SK-N-SH (cell line): ENCODE measurements at regions not wholly inside any gene's neighbourhood (a gene's known extent, or its start where the extent isn't known, plus 50 kb on each side); places are given as distances from the start of the nearest gene placed in this dataset.

ENCODE experiments used
- CTCF ChIA-PET: fragments of 300-600, 350-600 bp; formaldehyde crosslinking; extraction: SDS; loops from one replicate; lab custom pipeline; 2021; lab: Yijun Ruan, JAX
- POLR2A ChIA-PET: fragments of 350-600 bp; sonication (Branson Sonifier 250); formaldehyde crosslinking; extraction: SDS; loops from one replicate; lab custom pipeline; 2020; ENCODE audit warnings: antibody characterized with exemption, inconsistent platforms; lab: Yijun Ruan, JAX
- DNase-seq: peaks from one replicate; pipeline ENCODE4 v3.0.0; 2012
- H2AFZ ChIP-seq: fragments of 200-600 bp; sonication (generic); 2 replicates; pipeline ENCODE4 v1.8.1; 2016; ENCODE audit warnings: antibody characterized with exemption, mild to moderate bottlenecking, low read depth
- H3F3A ChIP-seq: fragments of 200-600 bp; sonication (generic); replicated peaks from 2 replicates; pipeline ENCODE3; 2016; ENCODE audit warnings: antibody characterized with exemption, mild to moderate bottlenecking; ENCODE audit not compliant: insufficient read depth
- H3K27ac ChIP-seq, 2 experiments: fragments of 200-500 bp in 1 of 2; fragments of 200-600 bp in 1 of 2; sonication (Bioruptor generic) in 1 of 2; sonication (generic), shearing (Covaris generic) in 1 of 2; 2 replicates each; pipeline versions ENCODE4 v1.5.1 to v1.6.1; 2014 to 2016; ENCODE audit warnings: low read depth in 2 of 2, inconsistent platforms in 1 of 2, low read length in 1 of 2, mild to moderate bottlenecking in 1 of 2, mixed read lengths in 1 of 2
- H3K27me3 ChIP-seq: fragments of 200-600 bp; sonication (generic), shearing (Covaris generic); 2 replicates; pipeline ENCODE4 v1.6.1; 2016; ENCODE audit warnings: mixed run types; ENCODE audit not compliant: insufficient read depth
- H3K36me3 ChIP-seq, 2 experiments: fragments of 200-500 bp in 1 of 2; fragments of 200-600 bp in 1 of 2; sonication (Bioruptor generic) in 1 of 2; sonication (generic) in 1 of 2; replicated peaks in 1 of 2; 2 replicates each; pipeline versions ENCODE3 to v1.5.1; 2014 to 2016; ENCODE audit warnings: low read length in 1 of 2, mild to moderate bottlenecking in 1 of 2; ENCODE audit not compliant: insufficient read depth in 2 of 2, control insufficient read depth in 1 of 2
- H3K4me1 ChIP-seq, 2 experiments: fragments of 200-500 bp in 1 of 2; fragments of 200-600 bp in 1 of 2; sonication (Bioruptor generic) in 1 of 2; sonication (generic), shearing (Covaris generic) in 1 of 2; 2 replicates each; pipeline versions ENCODE4 v1.5.1 to v1.6.1; 2014 to 2016; ENCODE audit warnings: low read depth in 1 of 2, low read length in 1 of 2, mixed run types in 1 of 2; ENCODE audit not compliant: insufficient read depth in 2 of 2, control insufficient read depth in 1 of 2
- H3K4me2 ChIP-seq: fragments of 200-600 bp; sonication (generic), shearing (Covaris generic); 2 replicates; pipeline ENCODE4 v1.6.1; 2017; ENCODE audit warnings: mixed run types
- H3K4me3 ChIP-seq, 2 experiments: fragments of 200-500 bp in 1 of 2; fragments of 200-600 bp in 1 of 2; sonication (Bioruptor generic) in 1 of 2; sonication (generic), shearing (Covaris generic) in 1 of 2; 2 replicates each; pipeline versions ENCODE4 v1.5.1 to v1.8.1; 2014 to 2016; ENCODE audit warnings: low read depth in 2 of 2, inconsistent platforms in 1 of 2, low read length in 1 of 2, mild to moderate bottlenecking in 1 of 2, mixed read lengths in 1 of 2, moderate library complexity in 1 of 2
- H3K79me2 ChIP-seq: fragments of 200-600 bp; sonication (generic); 2 replicates; pipeline ENCODE4 v1.8.1; 2017; ENCODE audit warnings: mild to moderate bottlenecking; ENCODE audit not compliant: insufficient read depth
- H3K9ac ChIP-seq: fragments of 200-600 bp; sonication (generic); 2 replicates; pipeline ENCODE4 v1.6.1; 2017; ENCODE audit warnings: mixed run types
- H3K9me2 ChIP-seq: fragments of 200-600 bp; sonication (generic); 2 replicates; pipeline ENCODE4 v1.6.1; 2017; ENCODE audit warnings: mixed run types
- H3K9me3 ChIP-seq: fragments of 200-600 bp; sonication (generic); 2 replicates; pipeline ENCODE4 v1.6.1; 2017; ENCODE audit warnings: mixed run types, mild to moderate bottlenecking, moderate library complexity
- H4K20me1 ChIP-seq: fragments of 200-600 bp; sonication (generic); 2 replicates; pipeline ENCODE4 v1.6.1; 2017; ENCODE audit warnings: mild to moderate bottlenecking, mixed run types; ENCODE audit not compliant: insufficient read depth
- FOXM1 ChIP-seq: IDR thresholded peaks from 2 replicates; pipeline ENCODE4 v1.4.0; 2012; ENCODE audit warnings: low read depth, mild to moderate bottlenecking
- JUND ChIP-seq: IDR thresholded peaks from 2 replicates; pipeline ENCODE4 v1.4.0; 2012
- MAX ChIP-seq: IDR thresholded peaks from 2 replicates; pipeline ENCODE4 v1.4.0; 2012; ENCODE audit warnings: low read depth
- MEF2A ChIP-seq: IDR thresholded peaks from 2 replicates; pipeline ENCODE4 v1.4.0; 2012; ENCODE audit warnings: low read depth, borderline replicate concordance
- MXI1 ChIP-seq: IDR thresholded peaks from 2 replicates; pipeline ENCODE4 v1.6.1; 2012; ENCODE audit warnings: mild to moderate bottlenecking, low read depth, low read length, improper control_type of control experiment
- NFIC ChIP-seq: IDR thresholded peaks from 2 replicates; pipeline ENCODE4 v1.4.0; 2012; ENCODE audit warnings: borderline replicate concordance
- NRF1 ChIP-seq: IDR thresholded peaks from 2 replicates; pipeline ENCODE4 v1.6.1; 2012; ENCODE audit warnings: low read depth, mild to moderate bottlenecking, low read length
- PBX3 ChIP-seq: IDR thresholded peaks from 2 replicates; pipeline ENCODE4; 2012
- POLR2AphosphoS5 ChIP-seq: IDR thresholded peaks from 2 replicates; pipeline ENCODE4 v1.6.1; 2012; ENCODE audit warnings: low read depth, low read length
- RAD21 ChIP-seq: IDR thresholded peaks from 2 replicates; pipeline ENCODE4 v1.6.1; 2012; ENCODE audit warnings: mild to moderate bottlenecking, low read length
- TCF12 ChIP-seq: IDR thresholded peaks from 2 replicates; pipeline ENCODE4 v1.4.0; 2012
- ZBTB33 ChIP-seq: IDR thresholded peaks from 2 replicates; pipeline ENCODE4 v1.4.0; 2012; ENCODE audit warnings: low read depth, borderline replicate concordance
- WGBS: methylation state at CpG from one replicate; pipeline ENCODE4 v1.1.6; 2017; ENCODE audit warnings: low lambda C conversion rate; 5-methylcytosine and 5-hydroxymethylcytosine counted together
- TF ChIP-seq, protein P1 (sequence below): fragments of 150-350 bp; IDR thresholded peaks from 2 replicates; pipeline ENCODE4 v1.6.1; 2016; ENCODE audit warnings: mild to moderate bottlenecking, low read depth, low read length
- TF ChIP-seq, protein P2 (sequence below): IDR thresholded peaks from 2 replicates; pipeline ENCODE4 v1.4.0; 2012; ENCODE audit warnings: low read depth, borderline replicate concordance

DNA sequence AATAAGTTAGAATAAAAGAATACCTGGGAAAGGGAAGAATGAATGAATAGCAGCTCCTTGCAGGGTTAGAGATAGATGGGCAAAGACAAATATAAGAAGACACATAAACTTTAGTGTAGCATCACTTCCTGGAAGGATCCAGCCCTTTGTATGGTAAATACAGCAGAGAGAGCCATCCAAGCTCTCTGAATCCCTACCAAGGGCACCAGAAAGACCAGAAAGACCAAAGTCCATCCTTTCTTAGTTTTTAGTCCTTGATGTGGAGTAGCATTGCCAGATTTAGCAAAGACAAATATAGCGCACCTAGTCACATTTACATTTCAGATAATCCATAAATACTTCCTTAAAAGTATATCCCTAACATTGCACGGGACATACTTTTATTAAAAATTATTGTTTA lies 56.1 kb upstream of the C9orf72 start:
- Histone ChIP-seq H3K27ac (no peak overlapping the region), H3K4me2 (no peak overlapping the region), H2AFZ (no peak overlapping the region), H3K9me2 (no peaks in the 10 kb centered on the region), H3K4me3 (no peak overlapping the region), H3K9ac (no peak overlapping the region), H3K27me3 (no peaks in the 10 kb centered on the region), H3K36me3 (no peaks in the 10 kb centered on the region), H4K20me1 (no peaks in the 10 kb centered on the region), H3K4me1 (no peaks in the 10 kb centered on the region), H3K79me2 (no peaks in the 10 kb centered on the region), H3K9me3 (no peaks in the 10 kb centered on the region), H3F3A (no peaks in the 10 kb centered on the region)
- TF ChIP-seq NFIC (no peak), PBX3 (no peak), NRF1 (no peak), MAX (no peak), RAD21 (no peak), TCF12 (no peak)
- TF ChIP-seq, protein P1, sequence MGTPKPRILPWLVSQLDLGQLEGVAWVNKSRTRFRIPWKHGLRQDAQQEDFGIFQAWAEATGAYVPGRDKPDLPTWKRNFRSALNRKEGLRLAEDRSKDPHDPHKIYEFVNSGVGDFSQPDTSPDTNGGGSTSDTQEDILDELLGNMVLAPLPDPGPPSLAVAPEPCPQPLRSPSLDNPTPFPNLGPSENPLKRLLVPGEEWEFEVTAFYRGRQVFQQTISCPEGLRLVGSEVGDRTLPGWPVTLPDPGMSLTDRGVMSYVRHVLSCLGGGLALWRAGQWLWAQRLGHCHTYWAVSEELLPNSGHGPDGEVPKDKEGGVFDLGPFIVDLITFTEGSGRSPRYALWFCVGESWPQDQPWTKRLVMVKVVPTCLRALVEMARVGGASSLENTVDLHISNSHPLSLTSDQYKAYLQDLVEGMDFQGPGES, result no peak
- POLR2A ChIA-PET, result no interaction called here
- CTCF ChIA-PET, result no interaction called here
- 55% methylated on average over 2 of the region's 2 CpGs for WGBS
- no peak for DNase-seq

GRCh38 chr9:27632254-27632653 lies 59.0 kb upstream of the C9orf72 start:
- ChIA-PET POLR2A (no interaction called here), CTCF (no interaction called here)
- Histone ChIP-seq H3K9ac (no peak overlapping the region), H3K36me3 (no peaks in the 10 kb centered on the region), H3K27ac (no peak overlapping the region), H3K4me2 (no peak overlapping the region), H3K9me3 (no peaks in the 10 kb centered on the region), H3F3A (no peaks in the 10 kb centered on the region), H3K4me1 (no peaks in the 10 kb centered on the region), H2AFZ (no peak overlapping the region), H4K20me1 (no peaks in the 10 kb centered on the region), H3K27me3 (no peaks in the 10 kb centered on the region), H3K4me3 (no peak overlapping the region), H3K9me2 (no peaks in the 10 kb centered on the region), H3K79me2 (no peaks in the 10 kb centered on the region)
- 50% methylated on average over 6 of the region's 6 CpGs for WGBS
- no peak for DNase-seq
- TF ChIP-seq PBX3 (no peak), FOXM1 (no peak), NRF1 (no peak), POLR2AphosphoS5 (no peak), TCF12 (no peak), JUND (no peak), MEF2A (no peak), MXI1 (no peak), ZBTB33 (no peak)
- TF ChIP-seq, protein P2, sequence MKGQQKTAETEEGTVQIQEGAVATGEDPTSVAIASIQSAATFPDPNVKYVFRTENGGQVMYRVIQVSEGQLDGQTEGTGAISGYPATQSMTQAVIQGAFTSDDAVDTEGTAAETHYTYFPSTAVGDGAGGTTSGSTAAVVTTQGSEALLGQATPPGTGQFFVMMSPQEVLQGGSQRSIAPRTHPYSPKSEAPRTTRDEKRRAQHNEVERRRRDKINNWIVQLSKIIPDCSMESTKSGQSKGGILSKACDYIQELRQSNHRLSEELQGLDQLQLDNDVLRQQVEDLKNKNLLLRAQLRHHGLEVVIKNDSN, result no peak
